GM12878 (cell line): ENCODE measurements at regions not wholly inside any gene's neighbourhood (a gene's known extent, or its start where the extent isn't known, plus 50 kb on each side); places are given as distances from the start of the nearest gene placed in this dataset.
"Not testable (repeated sequence)": the region's sequence is repeated elsewhere in the genome, so short reads cannot be mapped to it uniquely, and the experiment has no call there.

Experiments
- EP300 ChIP-seq, 2 experiments: fragments of 150-350 bp in 1 of 2; IDR thresholded peaks; 2 replicates each; pipeline ENCODE4 v1.6.1; 2011 to 2012; ENCODE audit warnings: low read depth in 2 of 2, low read length in 2 of 2, borderline replicate concordance in 1 of 2, improper control_type of control experiment in 1 of 2, inconsistent platforms in 1 of 2; ENCODE audit not compliant: control insufficient read depth in 1 of 2
- KLF5 ChIP-seq: fragments of 450-650 bp; IDR thresholded peaks from 2 replicates; pipeline ENCODE4 v1.6.1; 2014; ENCODE audit warnings: mild to moderate bottlenecking; ENCODE audit not compliant: partially characterized antibody
- POLR2AphosphoS5 ChIP-seq: IDR thresholded peaks from 2 replicates; pipeline ENCODE4 v1.6.1; 2011; ENCODE audit warnings: mild to moderate bottlenecking, low read length, inconsistent platforms
- TF ChIP-seq, protein P1 (sequence below), 3 experiments: IDR thresholded peaks in 2 of 3; conservative IDR thresholded peaks in 1 of 3; 2 replicates each; pipeline ENCODE4 v1.5.1; 2011; ENCODE audit warnings: low read depth in 3 of 3, low read length in 3 of 3, mild to moderate bottlenecking in 3 of 3, control low read depth in 2 of 3, moderate library complexity in 2 of 3, inconsistent platforms in 1 of 3, mixed read lengths in 1 of 3; ENCODE audit not compliant: control insufficient read depth in 2 of 3, insufficient read depth in 1 of 3; ENCODE audit errors: extremely low read depth in 1 of 3

DNA sequence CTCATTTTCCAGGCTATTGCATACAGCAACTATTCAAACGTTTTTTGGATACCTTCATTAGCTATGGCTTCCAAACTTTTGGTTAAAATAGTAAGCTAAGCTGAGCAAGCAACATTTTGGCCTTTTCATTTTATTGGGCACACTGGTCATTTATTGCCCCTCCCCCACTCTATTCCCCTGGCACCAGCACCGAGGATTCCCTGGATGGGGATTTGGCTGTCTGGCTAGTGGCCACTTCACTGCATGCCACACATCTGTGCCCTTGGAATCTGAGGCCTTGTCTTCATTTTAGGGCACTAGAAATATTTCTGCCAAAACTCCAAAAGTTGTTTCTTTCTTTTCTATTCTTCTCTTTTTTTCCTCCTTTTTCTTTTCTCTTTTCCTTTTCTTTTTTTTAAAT, 980.7 kb downstream of the LTN1 start:
- TF ChIP-seq EP300 (IDR thresholded peaks at IDR 0.05; ENCODE audit: borderline replicate concordance in 1 of 2, control insufficient read depth in 1 of 2, low read depth in 2 of 2, low read length in 2 of 2); POLR2AphosphoS5; KLF5: not testable (repeated sequence)
- TF ChIP-seq, protein P1, sequence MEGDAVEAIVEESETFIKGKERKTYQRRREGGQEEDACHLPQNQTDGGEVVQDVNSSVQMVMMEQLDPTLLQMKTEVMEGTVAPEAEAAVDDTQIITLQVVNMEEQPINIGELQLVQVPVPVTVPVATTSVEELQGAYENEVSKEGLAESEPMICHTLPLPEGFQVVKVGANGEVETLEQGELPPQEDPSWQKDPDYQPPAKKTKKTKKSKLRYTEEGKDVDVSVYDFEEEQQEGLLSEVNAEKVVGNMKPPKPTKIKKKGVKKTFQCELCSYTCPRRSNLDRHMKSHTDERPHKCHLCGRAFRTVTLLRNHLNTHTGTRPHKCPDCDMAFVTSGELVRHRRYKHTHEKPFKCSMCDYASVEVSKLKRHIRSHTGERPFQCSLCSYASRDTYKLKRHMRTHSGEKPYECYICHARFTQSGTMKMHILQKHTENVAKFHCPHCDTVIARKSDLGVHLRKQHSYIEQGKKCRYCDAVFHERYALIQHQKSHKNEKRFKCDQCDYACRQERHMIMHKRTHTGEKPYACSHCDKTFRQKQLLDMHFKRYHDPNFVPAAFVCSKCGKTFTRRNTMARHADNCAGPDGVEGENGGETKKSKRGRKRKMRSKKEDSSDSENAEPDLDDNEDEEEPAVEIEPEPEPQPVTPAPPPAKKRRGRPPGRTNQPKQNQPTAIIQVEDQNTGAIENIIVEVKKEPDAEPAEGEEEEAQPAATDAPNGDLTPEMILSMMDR (IDR thresholded peaks at IDR 0.05 in 2 of 3, conservative IDR thresholded peaks at IDR 0.05 in 1 of 3; ENCODE audit: control insufficient read depth in 2 of 3, extremely low read depth in 1 of 3, insufficient read depth in 1 of 3, low read depth in 3 of 3, low read length in 3 of 3), result not testable (repeated sequence)
